ENCODE measurements at regions not wholly inside any gene's neighbourhood (a gene's known extent, or its start where the extent isn't known, plus 50 kb on each side); places are given as distances from the start of the nearest gene placed in this dataset.

DNA sequence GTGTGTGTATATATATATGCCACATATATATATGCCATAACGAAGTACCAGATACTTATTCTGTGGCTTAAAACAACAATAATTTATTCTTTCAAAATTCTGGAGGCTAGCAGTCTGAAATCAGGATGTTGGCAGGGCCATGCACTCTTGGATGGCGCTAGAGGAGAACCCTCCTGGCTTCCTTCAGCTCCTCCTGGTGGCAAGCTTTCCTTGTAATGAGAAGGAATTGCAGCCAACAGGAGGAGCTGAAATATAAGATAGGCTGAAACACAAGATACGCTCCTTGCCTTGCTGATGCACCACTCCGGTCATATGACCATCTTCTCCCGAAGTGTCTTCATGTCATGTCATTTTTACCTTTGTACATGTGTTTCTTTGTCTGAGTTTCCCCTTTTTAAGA, 368.1 kb upstream of the CTNND2 start:
- TF ChIP-seq, protein P1, sequence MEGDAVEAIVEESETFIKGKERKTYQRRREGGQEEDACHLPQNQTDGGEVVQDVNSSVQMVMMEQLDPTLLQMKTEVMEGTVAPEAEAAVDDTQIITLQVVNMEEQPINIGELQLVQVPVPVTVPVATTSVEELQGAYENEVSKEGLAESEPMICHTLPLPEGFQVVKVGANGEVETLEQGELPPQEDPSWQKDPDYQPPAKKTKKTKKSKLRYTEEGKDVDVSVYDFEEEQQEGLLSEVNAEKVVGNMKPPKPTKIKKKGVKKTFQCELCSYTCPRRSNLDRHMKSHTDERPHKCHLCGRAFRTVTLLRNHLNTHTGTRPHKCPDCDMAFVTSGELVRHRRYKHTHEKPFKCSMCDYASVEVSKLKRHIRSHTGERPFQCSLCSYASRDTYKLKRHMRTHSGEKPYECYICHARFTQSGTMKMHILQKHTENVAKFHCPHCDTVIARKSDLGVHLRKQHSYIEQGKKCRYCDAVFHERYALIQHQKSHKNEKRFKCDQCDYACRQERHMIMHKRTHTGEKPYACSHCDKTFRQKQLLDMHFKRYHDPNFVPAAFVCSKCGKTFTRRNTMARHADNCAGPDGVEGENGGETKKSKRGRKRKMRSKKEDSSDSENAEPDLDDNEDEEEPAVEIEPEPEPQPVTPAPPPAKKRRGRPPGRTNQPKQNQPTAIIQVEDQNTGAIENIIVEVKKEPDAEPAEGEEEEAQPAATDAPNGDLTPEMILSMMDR (IDR thresholded peaks at IDR 0.05; ENCODE audit: control insufficient read depth, insufficient read depth, low read depth, low read length, missing control alignments): no peak
- DNase-seq (ENCODE audit: low read depth): no peak
- no peak overlapping the region for H3K4me3 ChIP-seq (ENCODE audit: control insufficient read depth, low read depth, low read length)

DNA sequence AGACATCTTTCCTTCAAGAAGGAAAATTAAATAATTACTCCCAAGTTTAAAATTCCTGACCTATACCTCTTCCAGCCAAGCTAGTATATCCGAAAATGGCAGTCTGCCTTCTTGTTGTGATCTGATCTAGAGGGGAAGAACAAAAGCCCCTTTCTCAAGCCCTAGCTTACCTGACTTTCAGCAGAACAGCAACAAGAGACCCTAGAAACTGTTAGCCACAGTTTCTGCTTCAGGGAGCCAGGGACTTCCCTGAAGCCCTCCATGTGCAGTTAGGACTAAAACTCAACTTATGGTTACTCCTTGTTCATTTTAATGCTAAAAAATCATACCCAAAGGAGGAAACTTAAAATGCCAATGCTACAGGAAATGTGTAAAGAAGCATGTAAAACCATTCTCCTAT, 366.7 kb upstream of the CTNND2 start:
- TF ChIP-seq, protein P1 (IDR thresholded peaks at IDR 0.05; ENCODE audit: control insufficient read depth, insufficient read depth, low read depth, low read length, missing control alignments): no peak
- H3K4me3 ChIP-seq (ENCODE audit: control insufficient read depth, low read depth, low read length): no peak overlapping the region
- DNase-seq (ENCODE audit: low read depth): no peak

DNA sequence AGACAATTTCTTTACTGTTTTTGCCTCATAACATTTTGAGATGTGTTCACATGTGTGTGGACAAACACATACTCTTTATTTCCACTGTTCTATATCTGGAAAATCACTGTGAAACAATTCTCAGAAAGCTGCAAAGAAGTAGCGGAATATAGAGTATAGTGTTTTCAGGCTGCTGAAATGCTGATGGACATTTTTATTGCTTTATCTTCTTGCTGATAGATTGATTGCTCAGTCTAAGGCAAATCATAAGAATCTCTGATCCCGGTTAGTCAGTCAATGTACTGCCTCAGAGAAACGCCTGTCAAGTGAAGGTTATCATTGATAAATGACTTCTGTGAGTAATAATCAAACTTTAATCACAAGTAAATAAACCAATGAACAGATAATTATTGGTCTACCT, 364.9 kb upstream of the CTNND2 start:
- DNase-seq (ENCODE audit: low read depth): no peak
- TF ChIP-seq, protein P1 (IDR thresholded peaks at IDR 0.05; ENCODE audit: control insufficient read depth, insufficient read depth, low read depth, low read length, missing control alignments): no peak

DNA sequence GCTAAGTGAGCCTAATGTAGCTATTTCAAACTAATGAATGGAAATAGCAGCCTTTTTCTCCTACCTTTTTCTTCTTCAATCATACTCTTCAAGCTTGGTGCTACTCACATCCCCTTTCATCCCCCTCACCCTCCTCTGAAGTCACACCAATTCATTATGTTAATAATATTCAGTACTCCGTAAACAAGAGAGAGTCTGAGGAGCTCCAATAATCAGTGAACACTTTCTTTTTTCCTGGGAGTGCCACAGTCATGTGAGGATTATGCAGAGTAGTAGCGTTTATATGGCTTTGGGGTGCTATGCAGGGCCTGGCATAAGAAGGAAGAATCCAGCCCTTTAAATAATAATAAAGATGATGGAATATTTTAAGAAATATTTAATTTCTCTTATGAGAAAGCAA, 354.3 kb upstream of the CTNND2 start:
- no peak for DNase-seq (ENCODE audit: low read depth)
- no peak overlapping the region for H3K4me3 ChIP-seq (ENCODE audit: control insufficient read depth, low read depth, low read length)
- TF ChIP-seq, protein P1 (IDR thresholded peaks at IDR 0.05; ENCODE audit: control insufficient read depth, insufficient read depth, low read depth, low read length, missing control alignments): no peak

More for the DNA sequence above, 364.9 kb upstream of the CTNND2 start:
- no peak overlapping the region for H3K4me3 ChIP-seq (ENCODE audit: control insufficient read depth, low read depth, low read length)

DNA sequence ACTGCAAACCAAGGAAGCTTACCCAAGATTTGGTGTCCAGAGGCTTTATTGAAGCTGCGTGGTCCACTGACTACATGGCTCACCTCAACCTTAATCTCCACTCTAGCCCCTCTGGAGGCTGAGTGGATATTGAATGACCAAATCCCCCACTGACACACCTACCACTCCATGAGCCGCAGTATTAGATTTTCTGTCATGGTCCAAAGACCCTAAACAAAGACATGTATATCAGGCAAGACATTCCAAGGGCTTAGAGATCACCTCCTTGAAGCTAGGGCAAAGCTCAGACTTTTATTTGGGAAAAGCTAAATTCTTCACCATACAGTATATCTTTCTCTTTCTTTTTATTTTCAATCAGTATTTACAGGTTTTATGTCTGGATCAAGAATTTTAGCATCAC, 346.2 kb upstream of the CTNND2 start:
- DNase-seq (ENCODE audit: low read depth): no peak
- TF ChIP-seq, protein P1 (IDR thresholded peaks at IDR 0.05; ENCODE audit: control insufficient read depth, insufficient read depth, low read depth, low read length, missing control alignments): no peak
- H3K4me3 ChIP-seq (ENCODE audit: control insufficient read depth, low read depth, low read length): no peak overlapping the region

DNA sequence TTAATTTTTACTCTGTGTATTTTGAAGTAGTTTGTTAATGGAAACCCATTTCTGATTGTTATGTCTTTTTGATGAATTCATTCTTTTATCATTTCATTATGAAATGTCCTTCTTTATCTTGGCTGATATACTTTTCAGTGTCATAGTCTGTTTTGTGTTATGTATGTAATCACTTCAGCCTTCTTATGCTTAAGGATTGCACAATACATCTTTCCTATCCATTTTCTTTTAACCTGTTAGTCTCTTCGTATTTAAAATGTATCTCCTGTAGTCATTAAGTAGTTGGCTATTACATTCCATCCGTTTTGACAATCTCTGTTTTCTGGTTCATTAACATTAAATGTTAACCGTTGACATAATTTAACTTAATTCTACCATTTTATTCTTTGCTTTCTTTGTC, 344.6 kb upstream of the CTNND2 start:
- H3K4me3 ChIP-seq (ENCODE audit: control insufficient read depth, low read depth, low read length): no peak overlapping the region
- TF ChIP-seq, protein P1 (IDR thresholded peaks at IDR 0.05; ENCODE audit: control insufficient read depth, insufficient read depth, low read depth, low read length, missing control alignments): no peak
- DNase-seq (ENCODE audit: low read depth): no peak

DNA sequence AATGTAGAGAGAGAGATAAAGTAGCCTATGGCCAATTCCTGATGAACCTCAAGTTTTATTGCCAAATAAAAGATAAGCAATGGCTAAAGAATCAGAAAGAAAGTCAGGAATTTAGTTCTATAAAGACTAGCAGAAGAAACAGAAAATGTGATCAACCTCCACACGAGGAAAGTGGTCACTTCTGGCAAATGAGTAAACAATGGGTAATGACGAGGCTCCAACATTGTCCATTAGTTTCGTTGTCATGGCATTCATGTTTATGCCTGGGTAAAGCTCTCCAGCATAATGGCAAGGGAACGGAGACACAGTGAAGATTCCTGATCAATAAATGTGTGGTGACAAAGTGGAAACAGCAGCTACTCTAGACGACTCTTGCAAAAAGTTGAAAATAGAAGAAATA, 341.8 kb upstream of the CTNND2 start:
- no peak overlapping the region for H3K4me3 ChIP-seq (ENCODE audit: control insufficient read depth, low read depth, low read length)
- TF ChIP-seq, protein P1 (IDR thresholded peaks at IDR 0.05; ENCODE audit: control insufficient read depth, insufficient read depth, low read depth, low read length, missing control alignments): no peak
- DNase-seq (ENCODE audit: low read depth): no peak

Data from AG09309 (cell line).